NOMO-1 treated with dmso at 0.1 percent for 144 hours (cell line): ENCODE measurements at regions not wholly inside any gene's neighbourhood (a gene's known extent, or its start where the extent isn't known, plus 50 kb on each side); places are given as distances from the start of the nearest gene placed in this dataset.
"Not testable (repeated sequence)": the region's sequence is repeated elsewhere in the genome, so short reads cannot be mapped to it uniquely, and the experiment has no call there.

Experiments
- DNase-seq: peaks from one replicate; lab custom pipeline; 2025; ENCODE audit not compliant: unreplicated experiment; lab: John Stamatoyannopoulos, UW

- no peak for DNase-seq
These were observed 227.6 kb upstream of the FTMT start for GRCh38 chr5:121624035-121624434.

GRCh38 chr5:121628783-121629182 is 222.9 kb upstream of the FTMT start:
- no peak for DNase-seq

GRCh38 chr5:121630402-121630801 is 221.3 kb upstream of the FTMT start:
- no peak for DNase-seq

- DNase-seq, result no peak
These were observed 216.7 kb upstream of the FTMT start for GRCh38 chr5:121634946-121635345.

- no peak for DNase-seq
These were observed 213.6 kb upstream of the FTMT start for GRCh38 chr5:121638126-121638525.

GRCh38 chr5:121640298-121640697 is 211.4 kb upstream of the FTMT start:
- DNase-seq, result no peak

- DNase-seq, result no peak
These were observed 193.5 kb upstream of the FTMT start for GRCh38 chr5:121658221-121658620.

- DNase-seq, result no peak
These were observed 191.5 kb upstream of the FTMT start for GRCh38 chr5:121660142-121660541.

GRCh38 chr5:121665542-121665941 is 186.1 kb upstream of the FTMT start:
- not testable (repeated sequence) for DNase-seq

- no peak for DNase-seq
These were observed 184.4 kb upstream of the FTMT start for GRCh38 chr5:121667292-121667691.

- no peak for DNase-seq
These were observed 183.0 kb upstream of the FTMT start for GRCh38 chr5:121668635-121669034.

- DNase-seq, result no peak
These were observed 180.1 kb upstream of the FTMT start for GRCh38 chr5:121671624-121672023.

GRCh38 chr5:121675924-121676323 is 175.8 kb upstream of the FTMT start:
- no peak for DNase-seq

GRCh38 chr5:121681229-121681855 is 170.3 kb upstream of the FTMT start:
- no peak for DNase-seq

GRCh38 chr5:121688126-121688525 is 163.6 kb upstream of the FTMT start:
- DNase-seq, result no peak

- DNase-seq, result no peak
These were observed 162.9 kb upstream of the FTMT start for GRCh38 chr5:121688781-121689180.

GRCh38 chr5:121691478-121691877 is 160.2 kb upstream of the FTMT start:
- no peak for DNase-seq

- no peak for DNase-seq
These were observed 159.5 kb upstream of the FTMT start for GRCh38 chr5:121692158-121692557.

GRCh38 chr5:121693864-121694263 is 157.8 kb upstream of the FTMT start:
- DNase-seq, result no peak

GRCh38 chr5:121695307-121695706 is 156.4 kb upstream of the FTMT start:
- no peak for DNase-seq

GRCh38 chr5:121698690-121699089 is 153.0 kb upstream of the FTMT start:
- DNase-seq, result no peak

- no peak for DNase-seq
These were observed 150.0 kb upstream of the FTMT start for GRCh38 chr5:121701731-121702130.

- no peak for DNase-seq
These were observed 149.0 kb upstream of the FTMT start for GRCh38 chr5:121702682-121703081.
